ENCODE measurements at regions not wholly inside any gene's neighbourhood (a gene's known extent, or its start where the extent isn't known, plus 50 kb on each side); places are given as distances from the start of the nearest gene placed in this dataset.

DNA sequence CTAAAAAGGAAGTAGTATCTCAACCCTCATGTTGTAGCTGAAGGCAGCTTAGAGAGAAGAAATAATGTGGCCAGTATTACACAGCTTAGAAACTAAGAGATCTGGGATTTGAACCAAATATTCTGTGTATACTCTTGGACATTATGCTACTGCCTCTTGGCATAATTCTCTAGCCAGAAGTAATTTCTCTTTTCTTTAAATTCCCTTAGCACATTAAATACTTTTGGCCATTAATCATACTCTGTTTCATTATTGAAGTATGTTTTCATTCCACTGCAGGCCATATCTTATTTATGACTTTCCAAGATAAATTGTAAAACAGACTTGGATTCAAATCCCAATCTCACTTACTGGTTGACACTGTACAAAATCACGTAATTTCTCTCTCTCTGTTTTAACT is 181.3 kb upstream of the SPAG17 start:
- H3K9me3 ChIP-seq, result no peaks in the 10 kb centered on the region
- H3K4me3 ChIP-seq (ENCODE audit: low read depth, low read length), result no peak overlapping the region
- no peaks in the 10 kb centered on the region for H3K4me1 Mint-ChIP-seq (ENCODE audit: low read depth, unreplicated experiment)
- no peaks in the 10 kb centered on the region for H3K27me3 Mint-ChIP-seq (ENCODE audit: insufficient read depth, unreplicated experiment)
- H3K4me1 ChIP-seq, result no peaks in the 10 kb centered on the region
- no peak overlapping the region for H3K4me3 Mint-ChIP-seq (ENCODE audit: unreplicated experiment)
- intact Hi-C loops (cut with micrococcal nuclease; ENCODE audit: unreplicated experiment), result no loop called here
- H3K27ac Mint-ChIP-seq (ENCODE audit: unreplicated experiment), result no peak overlapping the region
- no peaks in the 10 kb centered on the region for H3K36me3 ChIP-seq (ENCODE audit: control insufficient read depth, insufficient read depth, low read length)
- POLR2A ChIA-PET, result no interaction called here
- no peaks in the 10 kb centered on the region for H3K27me3 ChIP-seq (replicated peaks; ENCODE audit: control insufficient read depth, insufficient read depth, low read length)
- BruUV-seq (replicated peaks), result no TSS peak
- no peaks in the 10 kb centered on the region for H3K36me3 Mint-ChIP-seq (ENCODE audit: insufficient read depth, unreplicated experiment)
- no peak for TF ChIP-seq CTCF (IDR thresholded peaks at IDR 0.05; ENCODE audit: insufficient read depth in 1 of 2, low read depth in 1 of 2, low read length in 1 of 2, severe bottlenecking in 1 of 2, unreplicated experiment in 1 of 2)
- DNase-seq, result no peak
- peaks cover 17% of the 10 kb centered on the region for H3K9me3 Mint-ChIP-seq (ENCODE audit: unreplicated experiment)
- CTCF ChIA-PET, result no interaction called here

DNA sequence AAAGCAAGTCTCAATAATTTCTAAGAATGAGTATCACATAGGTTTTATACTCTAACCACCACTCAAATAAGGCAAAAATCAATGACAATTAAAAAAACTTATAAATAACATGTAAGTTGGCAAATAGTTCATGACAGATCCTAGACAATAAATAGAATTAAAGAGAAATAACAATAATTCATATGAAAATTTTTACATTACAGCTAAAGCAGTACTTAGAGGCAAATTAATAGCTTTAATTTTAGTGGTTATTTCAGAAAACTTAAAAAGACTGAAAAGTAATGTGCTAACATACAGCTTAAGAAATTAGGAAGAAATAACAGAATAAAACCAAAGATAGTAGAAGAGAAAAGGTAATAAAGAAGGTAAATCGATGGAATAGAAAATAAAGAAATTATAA is 179.9 kb upstream of the SPAG17 start:
- H3K4me3 ChIP-seq (ENCODE audit: low read depth, low read length), result no peak overlapping the region
- CTCF ChIA-PET, result no interaction called here
- no peaks in the 10 kb centered on the region for H3K4me1 ChIP-seq
- H3K36me3 ChIP-seq (ENCODE audit: control insufficient read depth, insufficient read depth, low read length), result no peaks in the 10 kb centered on the region
- H3K27me3 ChIP-seq (replicated peaks; ENCODE audit: control insufficient read depth, insufficient read depth, low read length), result no peaks in the 10 kb centered on the region
- POLR2A ChIA-PET, result no interaction called here
- no TSS peak for BruUV-seq (replicated peaks)
- Mint-ChIP-seq H3K36me3 (ENCODE audit: insufficient read depth, unreplicated experiment) (no peaks in the 10 kb centered on the region), H3K4me3 (ENCODE audit: unreplicated experiment) (no peak overlapping the region), H3K9me3 (ENCODE audit: unreplicated experiment) (peaks cover 16% of the 10 kb centered on the region), H3K27ac (ENCODE audit: unreplicated experiment) (no peak overlapping the region), H3K27me3 (ENCODE audit: insufficient read depth, unreplicated experiment) (no peaks in the 10 kb centered on the region), H3K4me1 (ENCODE audit: low read depth, unreplicated experiment) (no peaks in the 10 kb centered on the region)
- no peak for TF ChIP-seq CTCF (IDR thresholded peaks at IDR 0.05; ENCODE audit: insufficient read depth in 1 of 2, low read depth in 1 of 2, low read length in 1 of 2, severe bottlenecking in 1 of 2, unreplicated experiment in 1 of 2)
- intact Hi-C loops (cut with micrococcal nuclease; ENCODE audit: unreplicated experiment), result no loop called here
- DNase-seq, result no peak
- no peaks in the 10 kb centered on the region for H3K9me3 ChIP-seq

DNA sequence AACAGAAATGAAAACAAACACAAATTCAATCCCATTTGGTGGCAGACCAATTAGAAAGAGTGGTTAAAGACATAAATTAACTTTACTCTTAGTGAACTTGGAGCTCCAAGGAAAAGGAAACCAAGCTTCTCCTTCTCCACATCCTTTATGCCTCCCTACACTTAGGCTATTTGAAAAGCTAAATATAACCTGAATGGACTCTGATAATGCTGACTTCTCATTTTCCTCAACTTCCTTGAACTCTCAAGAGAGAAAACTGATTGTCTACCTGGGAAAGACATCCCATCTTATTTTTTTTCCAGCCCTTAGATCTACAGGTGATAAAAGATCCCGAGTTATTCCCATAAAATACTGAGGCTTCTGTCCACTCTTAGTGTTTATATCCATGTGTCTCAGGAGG is 178.4 kb upstream of the SPAG17 start:
- no peak for TF ChIP-seq CTCF (IDR thresholded peaks at IDR 0.05; ENCODE audit: insufficient read depth in 1 of 2, low read depth in 1 of 2, low read length in 1 of 2, severe bottlenecking in 1 of 2, unreplicated experiment in 1 of 2)
- intact Hi-C loops (cut with micrococcal nuclease; ENCODE audit: unreplicated experiment), result no loop called here
- H3K36me3 ChIP-seq (ENCODE audit: control insufficient read depth, insufficient read depth, low read length), result no peaks in the 10 kb centered on the region
- no peak overlapping the region for H3K4me3 ChIP-seq (ENCODE audit: low read depth, low read length)
- H3K4me3 Mint-ChIP-seq (ENCODE audit: unreplicated experiment), result no peak overlapping the region
- ChIA-PET POLR2A (no interaction called here), CTCF (no interaction called here)
- H3K9me3 ChIP-seq, result no peaks in the 10 kb centered on the region
- H3K27me3 ChIP-seq (replicated peaks; ENCODE audit: control insufficient read depth, insufficient read depth, low read length), result no peaks in the 10 kb centered on the region
- H3K27me3 Mint-ChIP-seq (ENCODE audit: insufficient read depth, unreplicated experiment), result no peaks in the 10 kb centered on the region
- H3K27ac Mint-ChIP-seq (ENCODE audit: unreplicated experiment), result no peak overlapping the region
- no peak for DNase-seq
- no peaks in the 10 kb centered on the region for H3K36me3 Mint-ChIP-seq (ENCODE audit: insufficient read depth, unreplicated experiment)
- no peaks in the 10 kb centered on the region for H3K4me1 ChIP-seq
- H3K4me1 Mint-ChIP-seq (ENCODE audit: low read depth, unreplicated experiment), result no peaks in the 10 kb centered on the region
- BruUV-seq (replicated peaks), result no TSS peak
- H3K9me3 Mint-ChIP-seq (ENCODE audit: unreplicated experiment), result peaks cover 16% of the 10 kb centered on the region
